Stimulated activated CD8-positive, alpha-beta memory T cell treated with anti-CD3 and anti-CD28 coated beads, Interleukin-4, amount 100 ng/mL, for 48 hours (primary cell): ENCODE measurements at regions not wholly inside any gene's neighbourhood (a gene's known extent, or its start where the extent isn't known, plus 50 kb on each side); places are given as distances from the start of the nearest gene placed in this dataset.

Source experiments
- DNase-seq: peaks from one replicate; pipeline ENCODE4 v3.0.0-alpha.2; 2020

DNA sequence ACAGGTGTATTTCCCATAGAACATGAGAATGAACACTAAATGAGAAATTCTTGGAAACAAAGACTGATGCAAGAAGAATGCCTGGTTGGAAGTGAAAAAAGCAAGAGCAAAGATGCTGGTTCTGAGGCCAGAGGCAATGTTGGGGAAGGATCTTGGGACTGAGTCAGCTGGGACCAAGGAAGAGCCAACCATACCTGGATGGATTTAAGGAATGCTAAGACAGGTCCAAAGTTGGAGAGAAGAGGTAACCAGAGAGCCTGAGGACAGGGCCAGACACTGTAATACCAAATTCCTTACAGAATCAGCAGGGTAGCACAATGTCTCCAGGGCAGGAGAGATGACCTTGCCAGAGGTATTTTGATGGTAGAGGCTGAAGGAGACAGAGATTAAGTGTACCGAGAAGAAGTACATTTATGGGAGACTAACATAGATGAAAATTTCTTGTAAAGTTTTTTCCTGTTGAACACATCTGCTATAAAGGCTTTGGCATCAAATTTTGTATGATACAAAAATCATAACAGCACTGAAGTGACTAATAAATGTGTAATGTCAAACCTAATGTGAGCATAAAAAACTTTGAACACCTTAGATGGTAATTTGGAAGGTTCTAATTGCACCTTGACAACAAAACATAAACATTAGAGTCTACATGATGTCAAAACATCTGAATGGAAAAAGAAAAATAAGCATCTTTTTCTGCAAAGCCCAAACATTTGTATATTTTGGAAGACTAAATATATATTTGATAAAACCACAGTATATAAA lies 221.7 kb upstream of the MARCKS start:
- DNase-seq = no peak

DNA sequence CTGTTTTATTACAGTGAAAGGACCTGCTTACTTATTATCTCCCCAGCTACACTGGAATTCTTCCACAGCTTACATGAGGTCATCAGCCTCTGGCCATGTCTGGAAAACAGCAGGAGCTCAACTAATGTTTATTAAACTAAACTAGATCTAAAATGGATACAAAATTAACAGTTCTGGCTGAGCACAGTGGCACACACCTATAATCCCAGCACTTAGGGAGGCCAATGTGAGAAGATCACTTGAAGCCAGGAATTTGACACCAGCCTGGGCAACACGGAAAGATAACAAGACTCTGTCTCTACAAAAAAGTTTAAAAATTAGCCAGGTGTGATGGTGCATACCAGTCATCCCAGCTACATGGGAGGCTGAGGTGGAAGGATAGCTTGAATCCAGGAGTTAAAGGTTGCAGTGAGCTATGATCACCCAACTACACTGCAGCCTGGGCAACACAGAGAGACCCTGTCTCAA lies 220.8 kb upstream of the MARCKS start:
- no peak for DNase-seq

DNA sequence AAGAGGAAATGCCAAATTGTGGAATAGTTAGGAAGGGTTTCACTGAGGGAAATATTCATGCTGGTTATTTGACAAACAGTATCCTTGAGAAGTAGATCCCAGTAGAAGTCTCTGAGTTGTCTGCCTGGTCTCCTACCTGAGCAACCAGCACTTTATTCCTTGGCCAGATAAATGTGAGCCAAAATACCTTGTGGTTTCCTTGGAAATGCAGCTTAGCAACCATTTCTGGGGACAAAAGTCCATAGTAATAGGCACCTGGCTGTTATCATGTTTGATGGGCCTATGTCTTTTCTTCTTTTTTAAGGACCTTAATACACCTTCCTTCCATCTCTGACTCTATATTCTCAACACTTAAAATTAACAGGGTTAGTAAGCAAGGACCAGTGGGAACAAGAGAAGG lies 217.1 kb upstream of the MARCKS start:
- DNase-seq = no peak

DNA sequence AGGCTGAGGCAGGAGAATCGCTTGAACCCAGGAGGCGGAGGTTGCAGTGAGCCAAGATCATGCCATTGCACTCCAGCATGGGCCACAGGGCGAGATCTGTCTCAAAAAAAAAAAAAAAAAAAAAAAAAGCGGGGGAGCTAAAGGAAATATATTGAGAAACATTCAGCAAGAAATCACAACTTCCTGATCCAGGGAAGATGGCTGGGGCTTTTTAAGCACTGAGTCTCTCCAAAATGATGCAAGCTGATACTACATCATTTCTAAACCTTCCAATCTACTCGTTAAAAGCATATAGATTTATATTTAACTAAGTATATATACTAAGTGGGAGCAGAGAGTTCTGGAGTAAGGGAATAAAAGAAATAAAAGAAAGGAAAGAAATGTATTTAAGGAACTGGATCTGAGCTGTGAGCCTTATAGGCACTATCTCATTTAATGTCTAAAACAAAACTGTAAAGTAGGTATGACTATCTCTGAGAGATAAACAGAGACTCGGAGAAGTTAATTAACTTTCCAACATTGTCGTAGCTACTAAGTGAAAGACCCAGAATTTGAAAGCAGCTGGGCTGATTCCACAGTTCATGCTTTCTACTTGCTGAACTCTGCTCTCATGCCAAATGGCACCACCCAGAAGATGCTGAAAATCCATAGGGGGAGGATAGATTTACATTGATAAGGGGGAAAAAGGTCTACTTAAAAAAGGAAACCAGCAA lies 215.0 kb upstream of the MARCKS start:
- DNase-seq = no peak

DNA sequence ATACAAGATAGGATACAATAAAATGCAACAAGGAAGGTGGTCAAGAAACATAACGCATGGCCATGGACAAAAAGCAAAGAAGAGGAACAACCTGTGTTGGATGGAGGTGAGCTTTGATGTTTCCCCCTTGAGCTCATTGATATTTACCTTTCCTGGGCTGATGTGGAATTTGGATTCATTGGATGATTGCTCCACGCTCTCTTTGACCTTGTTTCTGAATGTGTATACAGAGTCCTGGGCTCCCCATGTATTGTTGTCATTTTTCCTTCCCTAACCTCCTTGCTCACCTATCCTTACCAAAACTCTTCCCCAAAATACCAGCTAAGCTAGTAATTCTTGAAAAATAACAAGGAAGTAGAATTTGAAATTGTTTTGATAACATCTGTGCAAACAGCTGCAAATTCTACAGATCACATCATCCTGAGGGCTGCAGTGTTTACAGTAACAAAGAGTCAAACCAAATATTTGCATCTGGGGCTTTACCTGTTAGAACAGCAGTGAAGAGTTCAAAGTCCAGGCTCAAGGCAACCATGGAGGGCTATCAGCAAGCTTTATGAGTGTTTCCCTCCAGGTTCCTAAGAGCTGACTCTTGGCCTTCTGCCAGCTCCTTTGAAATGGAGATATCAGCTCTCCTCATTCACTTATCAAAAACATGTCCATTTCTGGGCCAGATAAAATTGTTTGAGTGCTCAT lies 214.3 kb upstream of the MARCKS start:
- DNase-seq = no peak

DNA sequence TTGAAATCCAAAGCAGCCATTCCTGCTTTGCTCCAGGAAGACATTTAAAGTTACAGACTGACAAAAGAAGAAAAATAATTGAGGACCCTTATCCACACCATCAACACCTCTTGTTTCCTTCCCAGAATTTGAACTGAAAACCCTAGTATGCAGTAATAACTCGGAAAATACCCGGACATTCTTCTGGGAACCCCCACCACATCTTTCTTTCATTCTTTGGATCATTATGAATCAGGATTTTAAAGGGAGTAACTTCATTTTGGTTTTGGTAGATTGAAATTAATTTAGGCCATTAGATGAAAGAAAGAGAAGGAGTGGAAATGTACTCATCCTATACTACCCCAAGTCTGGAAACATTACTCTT lies 213.8 kb upstream of the MARCKS start:
- DNase-seq = no peak

DNA sequence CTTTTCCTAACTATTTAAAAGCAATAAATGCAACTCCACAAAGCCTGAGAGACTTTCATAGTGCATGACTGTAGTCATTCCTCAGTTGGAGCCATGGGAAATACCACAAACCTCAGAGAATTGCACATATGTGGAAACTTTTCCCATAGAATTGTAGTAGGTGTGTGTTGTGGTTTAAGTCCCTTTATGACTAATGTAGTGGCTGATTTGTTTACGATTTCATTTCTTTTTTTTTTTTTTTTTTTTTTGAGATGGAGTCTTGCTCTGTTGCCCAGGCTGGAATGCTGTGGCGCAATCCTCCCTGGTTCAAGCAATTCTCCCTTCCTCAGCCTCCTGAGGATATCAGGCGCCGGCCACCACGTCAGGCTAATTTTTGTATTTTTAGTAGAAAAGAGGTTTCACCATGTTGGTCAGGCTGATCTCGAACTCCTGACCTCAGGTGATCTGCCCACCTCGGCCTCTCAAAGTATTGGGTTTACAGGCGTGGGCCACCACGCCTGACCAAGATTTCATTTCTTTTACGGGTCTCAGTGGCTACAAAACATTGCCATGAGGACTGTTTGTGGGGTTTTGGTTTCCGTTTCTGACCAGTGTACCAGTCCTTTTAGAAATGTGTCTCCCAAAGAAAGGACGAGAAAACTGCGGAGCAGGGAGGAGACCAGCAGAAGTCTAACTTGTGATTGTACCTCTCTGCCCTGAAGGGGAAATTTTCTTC lies 212.1 kb upstream of the MARCKS start:
- DNase-seq = no peak

DNA sequence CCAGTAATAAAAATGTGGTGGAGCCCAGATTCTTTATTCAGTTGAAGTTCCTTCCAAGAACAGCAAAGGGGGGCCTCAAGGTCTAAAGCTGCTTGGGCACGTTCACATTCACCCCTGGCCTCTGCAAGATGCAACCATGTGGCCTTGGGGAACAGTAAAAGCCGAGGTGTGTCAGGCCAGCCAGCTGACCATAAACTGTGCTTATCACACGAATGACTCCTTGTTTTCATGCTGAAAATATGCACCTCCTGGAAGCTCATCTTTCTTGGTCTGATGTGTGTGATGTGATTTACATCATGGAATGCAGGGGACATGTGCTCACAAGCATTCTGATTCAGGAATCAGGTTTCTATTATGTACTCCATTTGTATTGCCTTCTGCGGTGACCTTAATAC lies 211.6 kb upstream of the MARCKS start:
- DNase-seq = no peak

DNA sequence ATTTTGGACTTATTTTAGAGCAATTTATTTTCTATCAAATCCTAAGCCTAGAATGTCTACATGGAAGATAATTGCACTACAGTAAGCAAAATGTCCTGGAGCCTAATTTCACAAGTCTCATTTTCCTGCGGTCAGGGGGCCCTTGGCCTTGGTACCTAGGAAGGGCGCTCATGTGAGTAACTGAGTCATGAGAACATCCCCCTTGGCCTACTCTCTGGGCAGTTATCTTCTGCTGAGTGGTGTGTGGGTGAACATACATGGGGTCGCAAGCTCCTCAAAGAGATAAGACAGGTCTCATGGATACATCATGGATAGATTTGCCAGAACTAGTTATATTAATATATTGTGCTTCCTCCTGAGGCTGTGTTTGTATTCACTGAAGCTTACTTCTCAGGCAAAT lies 211.2 kb upstream of the MARCKS start:
- DNase-seq = no peak

DNA sequence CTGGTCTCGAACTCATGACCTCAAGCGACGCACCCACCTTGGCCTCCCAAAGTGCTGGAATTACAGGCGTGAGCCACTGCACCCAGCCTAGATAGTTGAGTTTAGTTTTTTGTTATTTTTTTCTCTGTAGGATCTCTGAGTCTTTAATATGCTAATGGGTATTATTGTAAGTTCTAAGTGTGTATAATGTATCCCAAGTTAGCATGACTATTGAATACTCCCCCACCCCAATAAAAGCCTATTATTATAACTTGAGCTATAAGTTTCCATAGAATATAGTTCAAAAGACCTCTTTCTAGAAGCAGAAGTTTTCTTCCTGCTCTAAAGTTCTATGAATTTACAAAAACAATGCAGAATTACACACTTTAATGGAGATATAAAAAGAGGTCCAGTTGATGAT lies 210.4 kb upstream of the MARCKS start:
- DNase-seq = no peak

DNA sequence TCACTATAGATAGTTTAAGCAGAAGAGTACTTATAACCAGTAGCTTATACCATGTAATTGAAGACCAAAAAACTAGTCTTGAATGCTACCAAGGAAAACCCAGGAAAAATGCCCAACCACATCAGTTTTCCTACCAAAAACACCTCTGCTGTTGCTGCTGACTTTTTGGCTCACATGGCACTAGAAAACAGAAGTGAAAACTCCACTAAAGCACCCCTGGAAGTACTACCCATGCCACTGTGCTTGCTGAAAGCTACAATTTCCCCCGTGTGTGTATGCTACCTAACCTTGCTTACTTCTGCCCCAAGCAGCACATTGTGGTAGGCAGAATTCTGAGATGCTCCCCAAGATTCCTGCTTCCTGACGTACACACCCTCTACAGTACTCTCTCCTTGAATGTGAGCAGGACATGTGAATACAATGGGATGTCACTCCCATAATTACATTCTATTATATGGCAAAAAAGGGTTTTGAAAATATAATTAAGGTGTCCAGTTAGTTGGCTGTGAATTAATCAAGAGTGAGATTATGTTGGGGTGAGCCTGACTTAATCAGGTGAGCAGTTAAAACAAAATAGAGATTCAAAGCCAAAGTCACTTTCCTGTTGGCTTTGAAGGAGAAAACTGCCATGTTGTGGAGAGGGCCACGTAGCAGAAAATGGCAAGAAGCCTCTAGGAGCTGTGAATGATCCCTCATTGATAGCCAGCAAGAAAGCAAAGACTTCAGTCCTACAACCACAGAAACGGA lies 209.8 kb upstream of the MARCKS start:
- DNase-seq = no peak

DNA sequence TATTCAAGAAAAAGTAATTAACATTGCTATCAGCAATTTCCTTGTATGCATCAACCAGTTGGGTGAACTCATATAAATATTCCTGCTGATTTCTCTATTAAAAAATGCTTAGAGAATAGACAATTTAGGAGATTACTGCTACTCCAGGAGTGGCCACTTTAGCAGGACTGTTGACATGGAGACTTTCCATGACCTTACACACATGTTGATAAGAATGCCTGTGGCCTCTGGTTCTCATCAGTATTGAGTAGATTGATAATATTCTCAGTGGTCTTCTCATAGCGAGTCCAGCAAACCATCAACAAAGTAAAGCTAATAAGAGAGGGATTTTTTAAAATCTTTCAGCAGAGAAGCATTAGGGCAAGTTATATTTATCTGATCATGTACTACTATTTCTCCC lies 208.4 kb upstream of the MARCKS start:
- no peak for DNase-seq

DNA sequence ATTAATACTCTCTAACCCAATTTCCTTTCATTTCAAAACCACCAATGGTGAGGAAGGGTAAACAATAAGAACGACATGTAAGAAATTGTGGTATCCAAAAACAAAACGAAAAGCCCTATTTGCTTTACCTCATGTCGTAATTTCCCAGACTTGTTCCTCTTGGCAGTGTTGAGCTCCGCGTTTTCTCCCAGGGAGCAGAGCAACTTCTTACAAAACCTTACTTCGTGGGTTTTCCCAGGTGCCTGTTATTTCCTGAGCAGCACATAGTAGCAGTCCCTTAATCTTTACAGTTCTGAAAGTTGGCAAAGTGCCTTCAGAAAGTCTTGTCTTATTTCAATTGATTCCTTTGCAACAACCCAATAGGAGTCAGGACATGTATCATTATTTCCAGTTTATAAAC lies 207.9 kb upstream of the MARCKS start:
- no peak for DNase-seq

DNA sequence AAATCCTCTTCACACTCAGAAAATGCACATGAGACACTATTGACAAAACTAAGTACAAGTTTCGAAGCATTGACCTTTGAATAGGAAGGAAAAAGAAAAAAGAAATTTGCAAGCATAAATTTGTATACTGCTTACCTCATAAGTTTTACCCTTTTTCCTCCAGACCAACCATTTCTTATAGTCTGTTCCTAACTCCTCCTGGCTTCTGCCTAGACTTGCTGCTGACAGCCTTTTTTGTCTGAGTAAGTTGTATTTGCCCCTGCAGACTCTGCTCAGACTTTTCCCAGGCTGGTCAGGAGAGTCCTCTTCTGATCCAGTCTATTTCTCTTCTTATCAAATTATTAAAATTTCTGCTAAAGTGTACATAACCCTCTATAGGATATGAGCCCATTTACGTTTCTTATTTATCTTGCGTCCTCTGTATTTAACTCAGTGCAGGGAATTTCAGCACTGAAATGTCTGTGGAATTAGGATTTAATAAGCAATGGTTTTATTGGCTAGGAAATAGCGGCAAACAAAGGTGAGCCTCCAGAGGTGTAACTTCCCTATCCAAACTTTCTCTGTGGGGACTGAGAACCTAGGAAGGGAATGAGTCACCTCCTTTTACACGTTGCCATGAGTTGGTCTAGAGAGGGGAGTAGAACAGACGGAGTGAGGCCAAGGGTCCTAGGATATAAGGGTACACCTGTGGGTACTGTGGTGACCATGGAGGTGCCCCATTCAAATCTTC lies 207.1 kb upstream of the MARCKS start:
- DNase-seq = no peak

DNA sequence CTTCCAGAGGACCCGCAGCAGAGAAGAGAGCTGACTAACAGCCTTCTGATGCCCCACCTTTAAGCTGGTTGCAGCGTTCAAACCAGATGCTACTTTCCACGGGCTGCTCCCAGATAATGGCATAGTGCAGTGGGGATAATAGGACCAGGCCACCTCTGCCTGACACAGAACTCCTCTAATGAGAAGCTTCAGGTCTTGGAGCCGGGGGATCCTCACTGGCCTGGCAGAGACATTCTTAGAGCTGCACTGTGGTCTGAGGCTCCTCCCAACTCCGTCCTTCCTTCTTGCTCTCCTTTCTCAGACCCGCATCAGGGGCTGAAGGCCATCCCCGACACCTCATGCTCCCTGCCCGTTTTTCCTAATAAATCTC lies 206.6 kb upstream of the MARCKS start:
- DNase-seq = no peak

DNA sequence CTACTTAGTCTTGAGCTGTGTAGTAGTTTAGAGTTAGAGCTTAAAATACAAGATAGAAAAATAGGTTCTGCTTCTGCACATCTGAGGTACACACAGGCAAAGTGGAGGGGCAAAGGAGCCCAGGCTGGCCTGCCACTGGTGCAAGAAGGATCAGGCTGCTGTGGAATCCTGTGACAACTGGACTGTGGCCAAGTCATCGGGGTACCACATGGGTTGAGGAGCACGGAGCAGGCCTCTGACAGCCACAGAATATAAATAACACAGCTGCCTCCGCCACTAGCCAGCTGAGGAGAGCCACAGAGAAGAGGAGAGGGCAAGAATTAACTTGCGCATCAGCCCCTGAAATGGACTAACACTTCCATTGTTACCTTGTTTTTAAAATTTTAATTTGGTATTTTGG lies 206.0 kb upstream of the MARCKS start:
- no peak for DNase-seq

DNA sequence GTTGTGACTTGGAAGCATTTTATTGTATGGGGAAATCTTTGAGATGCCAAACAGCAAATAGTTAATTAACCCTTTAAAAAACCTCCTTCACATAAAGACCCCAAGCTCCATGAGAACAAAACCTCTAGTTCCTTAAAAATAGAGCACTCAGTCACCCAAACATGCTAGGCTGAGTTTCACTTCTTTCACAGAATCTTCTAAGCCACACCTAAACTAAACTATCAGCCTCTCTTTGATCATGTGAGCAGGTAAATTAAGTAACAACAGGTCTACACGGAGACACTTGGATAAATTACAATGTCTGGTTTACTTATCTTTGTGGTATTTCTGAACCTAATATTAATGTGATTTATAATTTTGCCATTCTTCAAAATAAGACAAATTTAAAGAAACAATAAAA lies 205.2 kb upstream of the MARCKS start:
- no peak for DNase-seq

DNA sequence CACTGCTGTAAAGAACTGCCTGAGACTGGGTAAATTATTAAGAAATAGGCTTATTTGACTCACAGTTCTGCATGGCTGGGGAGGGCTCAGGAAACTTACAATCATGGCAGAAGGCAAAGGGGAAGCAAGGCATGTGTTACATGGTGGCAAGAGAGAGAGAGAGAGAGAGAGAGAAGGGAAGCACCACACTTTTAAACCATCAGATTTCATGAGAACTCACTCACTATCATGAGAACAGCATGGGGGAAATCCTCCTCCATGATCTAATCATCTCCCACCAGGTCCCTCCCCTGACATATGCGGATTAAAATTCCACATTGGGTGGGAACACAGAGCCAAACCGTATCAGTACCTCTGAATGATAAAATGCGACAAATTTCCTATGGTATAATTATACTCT lies 203.9 kb upstream of the MARCKS start:
- DNase-seq = no peak

DNA sequence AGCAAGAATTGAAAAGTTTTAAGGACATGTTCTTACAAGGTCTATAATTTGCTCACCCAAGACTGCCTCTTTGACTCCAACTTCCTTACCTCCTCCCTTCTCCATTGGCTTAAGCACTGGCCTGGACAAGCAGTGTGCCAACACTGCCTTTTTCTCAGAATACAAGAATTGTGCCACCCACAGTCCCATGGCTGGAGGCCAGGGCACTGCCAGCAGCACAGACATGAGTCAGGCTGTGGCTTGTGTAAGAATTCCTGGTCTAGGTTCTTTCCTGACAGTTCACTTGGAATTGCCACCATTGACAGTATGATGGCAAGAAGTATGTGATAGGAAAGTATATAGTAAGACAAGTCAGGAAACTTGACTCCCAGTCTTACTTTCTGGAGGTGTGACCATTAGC lies 202.7 kb upstream of the MARCKS start:
- DNase-seq = no peak

DNA sequence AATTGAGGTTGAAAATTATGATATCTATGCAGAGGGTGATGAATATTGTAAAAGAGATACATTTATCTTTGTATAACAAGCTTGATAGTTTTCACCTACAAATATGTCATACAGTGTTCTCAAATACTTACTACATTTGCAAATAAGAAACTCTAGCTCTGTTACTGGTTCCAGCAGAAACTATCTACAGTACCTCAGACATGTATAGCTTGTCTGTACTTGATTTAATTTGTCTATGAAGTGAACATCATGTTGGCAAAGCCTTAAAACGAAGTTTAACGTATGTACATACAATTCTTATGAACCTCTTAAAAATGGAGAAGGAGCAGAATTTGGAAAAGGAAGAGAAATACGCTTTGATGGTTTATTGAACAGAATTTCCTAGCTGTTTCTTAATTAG lies 201.4 kb upstream of the MARCKS start:
- DNase-seq = no peak

DNA sequence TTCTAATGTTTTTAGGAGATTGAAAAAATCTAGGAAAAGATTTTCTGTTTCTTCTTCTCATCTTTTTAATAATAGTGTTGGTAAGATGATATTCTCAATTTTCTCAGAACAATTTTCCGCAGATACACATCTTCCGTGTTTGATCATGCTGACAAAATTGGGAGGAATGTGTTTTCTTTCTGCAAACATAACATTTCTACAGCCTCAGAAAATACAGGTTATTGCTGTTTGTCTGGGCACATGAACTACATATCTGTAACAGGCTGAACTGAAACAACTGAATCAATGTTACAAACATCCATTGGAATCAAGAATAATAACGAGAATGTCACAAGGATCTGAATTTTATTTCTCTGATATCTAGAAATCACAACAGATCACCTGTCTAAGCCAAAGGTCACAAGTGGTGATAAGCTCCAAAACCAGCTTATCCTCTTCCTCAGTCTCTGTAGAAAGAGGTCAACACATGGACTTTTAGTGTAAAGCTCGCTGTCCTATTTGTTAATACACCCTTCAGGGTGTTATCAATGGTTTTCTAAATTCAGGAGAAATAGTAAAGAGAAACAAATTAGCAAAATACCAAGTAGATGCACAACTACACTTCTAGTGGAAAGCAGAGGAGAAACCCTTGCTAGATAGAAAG lies 197.3 kb upstream of the MARCKS start:
- DNase-seq = no peak

DNA sequence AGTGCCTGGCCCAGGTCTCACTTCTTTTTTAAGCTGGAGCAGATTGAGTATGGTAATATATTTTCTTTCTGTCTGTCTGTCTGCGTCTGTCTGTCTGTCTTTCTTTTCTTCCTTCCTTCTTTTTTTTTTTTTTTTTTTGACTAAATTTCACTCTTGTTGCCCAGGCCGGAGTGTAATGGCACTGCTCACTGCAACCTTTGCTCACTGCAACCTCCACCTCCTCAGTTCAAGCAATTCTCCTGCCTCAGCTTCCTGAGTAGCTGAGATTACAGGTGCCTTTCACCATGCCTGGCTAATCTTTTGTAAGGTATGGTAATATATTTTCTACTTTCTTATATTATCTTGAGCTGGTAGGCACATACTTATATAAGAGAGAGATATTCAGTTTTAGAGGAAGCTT lies 196.3 kb upstream of the MARCKS start:
- DNase-seq = no peak
